GM12875 (cell line): ENCODE measurements at regions not wholly inside any gene's neighbourhood (a gene's known extent, or its start where the extent isn't known, plus 50 kb on each side); places are given as distances from the start of the nearest gene placed in this dataset.

Source experiments
- H3K4me3 ChIP-seq: one replicate; pipeline ENCODE4 v1.5.1; 2011; ENCODE audit warnings: low read depth, low read length, control low read depth
- CTCF ChIP-seq: IDR thresholded peaks from 2 replicates; pipeline ENCODE4 v1.5.1; 2011; ENCODE audit warnings: low read depth, mild to moderate bottlenecking, control low read depth, inconsistent platforms, low read length, moderate library complexity, borderline replicate concordance; ENCODE audit not compliant: insufficient read depth

GRCh38 chr15:87591582-87591981 is 665.0 kb downstream of the NTRK3 start:
- no peak for TF ChIP-seq CTCF
- H3K4me3 ChIP-seq: no peak overlapping the region

- no peak overlapping the region for H3K4me3 ChIP-seq
- no peak for TF ChIP-seq CTCF
These were observed 665.5 kb downstream of the NTRK3 start for GRCh38 chr15:87591042-87591441.

GRCh38 chr15:87589134-87589533 is 667.4 kb downstream of the NTRK3 start:
- TF ChIP-seq CTCF: no peak
- H3K4me3 ChIP-seq: no peak overlapping the region

- no peak for TF ChIP-seq CTCF
These were observed 674.4 kb downstream of the NTRK3 start for GRCh38 chr15:87582169-87582568.

GRCh38 chr15:87579537-87579936 is 677.0 kb downstream of the NTRK3 start:
- no peak for TF ChIP-seq CTCF

More at GRCh38 chr15:87582169-87582568, 674.4 kb downstream of the NTRK3 start:
- H3K4me3 ChIP-seq: no peak overlapping the region

GRCh38 chr15:87578776-87579175 is 677.8 kb downstream of the NTRK3 start:
- no peak overlapping the region for H3K4me3 ChIP-seq
- no peak for TF ChIP-seq CTCF

More at GRCh38 chr15:87579537-87579936, 677.0 kb downstream of the NTRK3 start:
- no peak overlapping the region for H3K4me3 ChIP-seq

- no peak for TF ChIP-seq CTCF
- H3K4me3 ChIP-seq: no peak overlapping the region
These were observed 679.2 kb downstream of the NTRK3 start for GRCh38 chr15:87577336-87577735.
